ENCODE measurements at regions not wholly inside any gene's neighbourhood (a gene's known extent, or its start where the extent isn't known, plus 50 kb on each side); places are given as distances from the start of the nearest gene placed in this dataset.

DNA sequence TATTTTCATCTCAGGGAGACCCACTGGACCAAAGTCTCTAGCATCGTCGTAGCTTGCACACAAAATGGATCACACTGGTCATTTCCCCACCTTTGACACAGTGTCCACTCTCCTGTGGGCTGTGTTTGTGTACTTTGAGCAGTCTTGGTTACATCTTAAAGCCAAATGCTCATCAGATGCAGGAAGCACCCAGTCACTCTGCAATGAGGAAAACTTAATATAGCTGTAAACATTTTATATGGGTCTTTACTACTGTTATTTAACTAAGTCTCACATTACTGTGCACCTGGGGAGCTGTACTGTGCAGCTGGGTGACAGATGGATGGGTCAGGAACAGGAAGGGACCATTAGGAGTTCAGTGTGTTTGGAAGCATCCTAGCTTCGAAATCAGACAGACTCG lies 109.0 kb upstream of the CXCR4 start:
- TF ChIP-seq EZH2 (IDR thresholded peaks at IDR 0.05; ENCODE audit: borderline replicate concordance, insufficient read depth, low read length, poor library complexity, severe bottlenecking) (no peak), EP300 (conservative IDR thresholded peaks at IDR 0.05; ENCODE audit: poor library complexity, severe bottlenecking) (no peak), RAD21 (conservative IDR thresholded peaks at IDR 0.05) (no peak), MXI1 (conservative IDR thresholded peaks at IDR 0.05; ENCODE audit: poor library complexity, severe bottlenecking) (no peak), POLR2AphosphoS5 (IDR thresholded peaks at IDR 0.05) (no peak)
- TF ChIP-seq, protein P1, sequence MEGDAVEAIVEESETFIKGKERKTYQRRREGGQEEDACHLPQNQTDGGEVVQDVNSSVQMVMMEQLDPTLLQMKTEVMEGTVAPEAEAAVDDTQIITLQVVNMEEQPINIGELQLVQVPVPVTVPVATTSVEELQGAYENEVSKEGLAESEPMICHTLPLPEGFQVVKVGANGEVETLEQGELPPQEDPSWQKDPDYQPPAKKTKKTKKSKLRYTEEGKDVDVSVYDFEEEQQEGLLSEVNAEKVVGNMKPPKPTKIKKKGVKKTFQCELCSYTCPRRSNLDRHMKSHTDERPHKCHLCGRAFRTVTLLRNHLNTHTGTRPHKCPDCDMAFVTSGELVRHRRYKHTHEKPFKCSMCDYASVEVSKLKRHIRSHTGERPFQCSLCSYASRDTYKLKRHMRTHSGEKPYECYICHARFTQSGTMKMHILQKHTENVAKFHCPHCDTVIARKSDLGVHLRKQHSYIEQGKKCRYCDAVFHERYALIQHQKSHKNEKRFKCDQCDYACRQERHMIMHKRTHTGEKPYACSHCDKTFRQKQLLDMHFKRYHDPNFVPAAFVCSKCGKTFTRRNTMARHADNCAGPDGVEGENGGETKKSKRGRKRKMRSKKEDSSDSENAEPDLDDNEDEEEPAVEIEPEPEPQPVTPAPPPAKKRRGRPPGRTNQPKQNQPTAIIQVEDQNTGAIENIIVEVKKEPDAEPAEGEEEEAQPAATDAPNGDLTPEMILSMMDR (IDR thresholded peaks at IDR 0.05; ENCODE audit: poor library complexity, severe bottlenecking): no peak
- TF ChIP-seq, protein P2, sequence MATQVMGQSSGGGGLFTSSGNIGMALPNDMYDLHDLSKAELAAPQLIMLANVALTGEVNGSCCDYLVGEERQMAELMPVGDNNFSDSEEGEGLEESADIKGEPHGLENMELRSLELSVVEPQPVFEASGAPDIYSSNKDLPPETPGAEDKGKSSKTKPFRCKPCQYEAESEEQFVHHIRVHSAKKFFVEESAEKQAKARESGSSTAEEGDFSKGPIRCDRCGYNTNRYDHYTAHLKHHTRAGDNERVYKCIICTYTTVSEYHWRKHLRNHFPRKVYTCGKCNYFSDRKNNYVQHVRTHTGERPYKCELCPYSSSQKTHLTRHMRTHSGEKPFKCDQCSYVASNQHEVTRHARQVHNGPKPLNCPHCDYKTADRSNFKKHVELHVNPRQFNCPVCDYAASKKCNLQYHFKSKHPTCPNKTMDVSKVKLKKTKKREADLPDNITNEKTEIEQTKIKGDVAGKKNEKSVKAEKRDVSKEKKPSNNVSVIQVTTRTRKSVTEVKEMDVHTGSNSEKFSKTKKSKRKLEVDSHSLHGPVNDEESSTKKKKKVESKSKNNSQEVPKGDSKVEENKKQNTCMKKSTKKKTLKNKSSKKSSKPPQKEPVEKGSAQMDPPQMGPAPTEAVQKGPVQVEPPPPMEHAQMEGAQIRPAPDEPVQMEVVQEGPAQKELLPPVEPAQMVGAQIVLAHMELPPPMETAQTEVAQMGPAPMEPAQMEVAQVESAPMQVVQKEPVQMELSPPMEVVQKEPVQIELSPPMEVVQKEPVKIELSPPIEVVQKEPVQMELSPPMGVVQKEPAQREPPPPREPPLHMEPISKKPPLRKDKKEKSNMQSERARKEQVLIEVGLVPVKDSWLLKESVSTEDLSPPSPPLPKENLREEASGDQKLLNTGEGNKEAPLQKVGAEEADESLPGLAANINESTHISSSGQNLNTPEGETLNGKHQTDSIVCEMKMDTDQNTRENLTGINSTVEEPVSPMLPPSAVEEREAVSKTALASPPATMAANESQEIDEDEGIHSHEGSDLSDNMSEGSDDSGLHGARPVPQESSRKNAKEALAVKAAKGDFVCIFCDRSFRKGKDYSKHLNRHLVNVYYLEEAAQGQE (IDR thresholded peaks at IDR 0.05; ENCODE audit: borderline replicate concordance): no peak

All from neural cell (in vitro differentiated cells).